Heart right ventricle (tissue), 16 donors: ENCODE measurements at regions not wholly inside any gene's neighbourhood (a gene's known extent, or its start where the extent isn't known, plus 50 kb on each side); places are given as distances from the start of the nearest gene placed in this dataset.

ENCODE experiments used
- ATAC-seq, 8 donors: fragments of 200-7000 bp; cut with Tn5 transposase; one replicate each; pipeline ENCODE4 v1.9.1; 2020; ENCODE audit warnings: mild to moderate bottlenecking in 8 of 8, moderate library complexity in 8 of 8, moderate number of reproducible peaks in 1 of 8
- DNase-seq, 2 donors: peaks; one replicate each; pipeline ENCODE4 v3.0.0-alpha.2; 2020
- H3K27ac ChIP-seq, 10 donors: fragments of 200-600 bp; sonication (generic) in 2 of 10; one replicate each; pipeline versions ENCODE4 v1.5.0 to v1.8.0; 2020 to 2022; ENCODE audit warnings: mild to moderate bottlenecking in 3 of 10
- H3K27me3 ChIP-seq, 7 donors: fragments of 200-600 bp; one replicate each; pipeline ENCODE4 v1.8.0; 2021 to 2022; ENCODE audit warnings: mild to moderate bottlenecking in 2 of 7
- H3K36me3 ChIP-seq, 9 donors: fragments of 200-600 bp; sonication (generic) in 1 of 9; one replicate each; pipeline versions ENCODE4 v1.5.0 to v1.8.0; 2020 to 2022; ENCODE audit warnings: mild to moderate bottlenecking in 2 of 9
- H3K4me1 ChIP-seq, 9 donors: fragments of 200-600 bp; sonication (generic) in 1 of 9; one replicate each; pipeline versions ENCODE4 v1.5.0 to v1.8.0; 2020 to 2022; ENCODE audit warnings: mild to moderate bottlenecking in 4 of 9
- H3K4me3 ChIP-seq, 10 donors: fragments of 200-600 bp; sonication (generic) in 2 of 10; one replicate each; pipeline versions ENCODE4 v1.5.0 to v1.8.0; 2020 to 2022; ENCODE audit warnings: mild to moderate bottlenecking in 7 of 10, moderate library complexity in 2 of 10
- H3K9me3 ChIP-seq, 11 donors: fragments of 200-600 bp in 10 of 11; sonication (generic) in 2 of 11; one replicate each; pipeline versions ENCODE4 v1.5.0 to v1.8.0; 2013 to 2022; ENCODE audit warnings: mild to moderate bottlenecking in 2 of 11, control low read depth in 1 of 11, moderate library complexity in 1 of 11
- CTCF ChIP-seq, 9 donors: fragments of 200-600 bp; sonication (generic) in 2 of 9; IDR thresholded peaks; one replicate each; pipeline versions ENCODE4 v1.5.0 to v1.8.0; 2021 to 2022; ENCODE audit warnings: antibody characterized with exemption in 9 of 9, mild to moderate bottlenecking in 5 of 9, moderate library complexity in 1 of 9
- WGBS, 2 donors: extraction: QIAGEN DNeasy Blood & Tissue Kit; methylation state at CpG; one replicate each; pipeline ENCODE4 v1.1.7; 2013; ENCODE audit warnings: inconsistent platforms in 1 of 2; 5-methylcytosine and 5-hydroxymethylcytosine counted together
- intact Hi-C, 10 donors: fragments of 100-400 bp; cut with DNase I; formaldehyde crosslinking; loops; one replicate each; pipeline versions ENCODE4 v1.11.1 to v1.14.2; 2022
- donor health status: Arrhythmogenic right ventricular cardiomyopathy.
- donor health status: ischemic (EF 13 %, LVEDD 7.1; RV severe dilation, severe dysfunction).
- donor health status: healthy with polysubstance abuse.
- donor health status: DM: no; HTN: yes; CAD: no.
- donor health status: DM: no; HTN: no; CAD: no.
- donor health status: ischemic (EF 25% LVEDD 6.9; RV normal size, moderate dysfunction).
- donor health status: ischemic (EF 25% LVEDD 5.7; RV mildly dilated, moderate dysfunction).
- donor health status: healthy.
- donor health status: DM: yes; HTN: yes; CAD: no.
- donor health status: Ischemic cardiomyopathy.
- donor health status: ischemic (EF 35%, LVEDD 5.7; RV mildly dilated, moderate dysfunction).
- donor health status: nonischemic (EF 11% LVEDD 7.7; RV severe dilation, severe dysfunction).
- donor health status: DM: yes; HTN: yes; CAD: no.
- donor health status: PGD.
- donor health status: ischemic (EF 29% LVEDD 5.4; RV normal size, mild dysfunction).
- donor health status: nonischemic (EF 23%, LVEDD 6.1; RV moderate dilation, normal function).

- whole genome bisulfite sequencing, 2 donors, result 84 to 88% methylated on average over 6 of the region's 6 CpGs
- Histone ChIP-seq H3K27me3 (peaks cover 0 to 12% (median 3%) of the 10 kb centered on the region in 7 donors), H3K4me3 (no peak overlapping the region), H3K9me3 (no peaks in the 10 kb centered on the region), H3K4me1 (no peaks in the 10 kb centered on the region), H3K36me3 (no peaks in the 10 kb centered on the region), H3K27ac (no peak overlapping the region)
- no peak for TF ChIP-seq CTCF (IDR thresholded peaks at IDR 0.05)
- intact Hi-C loops, result no loop called here
- DNase-seq, result no peak
- no peak for ATAC-seq
Measured at GRCh38 chr14:97361181-97361580, 564.0 kb downstream of the VRK1 start.

GRCh38 chr14:97361958-97362357 is 564.8 kb downstream of the VRK1 start:
- Histone ChIP-seq H3K27ac (no peak overlapping the region), H3K9me3 (no peaks in the 10 kb centered on the region), H3K27me3 (peaks cover 0 to 12% (median 5%) of the 10 kb centered on the region in 7 donors), H3K4me3 (no peak overlapping the region), H3K36me3 (no peaks in the 10 kb centered on the region), H3K4me1 (no peaks in the 10 kb centered on the region)
- DNase-seq (no peak), ATAC-seq (no peak)
- 80 to 87% methylated on average over 3 of the region's 3 CpGs for WGBS, 2 donors
- intact Hi-C loops, result no loop called here
- TF ChIP-seq CTCF (IDR thresholded peaks at IDR 0.05), result no peak

- peaks cover 0 to 10% (median 0%) of the 10 kb centered on the region in 11 donors for H3K9me3 ChIP-seq
- intact Hi-C loops, result no loop called here
- H3K27ac ChIP-seq, result no peak overlapping the region
- peaks cover 0 to 20% (median 5%) of the 10 kb centered on the region in 7 donors for H3K27me3 ChIP-seq
- 30 to 35% methylated on average over 11 of the region's 11 CpGs for WGBS, 2 donors
- H3K4me1 ChIP-seq, result no peaks in the 10 kb centered on the region
- H3K36me3 ChIP-seq, result no peaks in the 10 kb centered on the region
- no peak for ATAC-seq
- no peak overlapping the region for H3K4me3 ChIP-seq
- no peak for TF ChIP-seq CTCF (IDR thresholded peaks at IDR 0.05)
- no peak for DNase-seq
Measured at GRCh38 chr14:97366400-97366799, 569.2 kb downstream of the VRK1 start.

GRCh38 chr14:97367278-97367677 is 570.1 kb downstream of the VRK1 start:
- 69 to 82% methylated on average over 6 of the region's 6 CpGs for WGBS, 2 donors
- Histone ChIP-seq H3K4me1 (no peaks in the 10 kb centered on the region), H3K36me3 (no peaks in the 10 kb centered on the region), H3K4me3 (no peak overlapping the region), H3K27ac (no peak overlapping the region), H3K9me3 (peaks cover 0 to 10% (median 0%) of the 10 kb centered on the region in 11 donors), H3K27me3 (peaks cover 0 to 20% (median 5%) of the 10 kb centered on the region in 7 donors)
- DNase-seq, result no peak
- no peak for ATAC-seq
- TF ChIP-seq CTCF (IDR thresholded peaks at IDR 0.05), result no peak
- intact Hi-C loops, result no loop called here
